PC-9 (cell line): ENCODE measurements at regions not wholly inside any gene's neighbourhood (a gene's known extent, or its start where the extent isn't known, plus 50 kb on each side); places are given as distances from the start of the nearest gene placed in this dataset.
"Not testable (repeated sequence)": the region's sequence is repeated elsewhere in the genome, so short reads cannot be mapped to it uniquely, and the experiment has no call there.

Source experiments
- BruUV-seq: library from RNA; stranded (reverse); fragments of 400-500 nt; replicated peaks from 2 replicates; lab custom pipeline; 2021; lab: Mats Ljungman, UMichigan
- CTCF ChIA-PET: fragments of 300-600 bp; sonication (Branson Sonifier 250); formaldehyde crosslinking; loops from one replicate; lab custom pipeline; 2022; ENCODE audit warnings: antibody characterized with exemption; lab: Charles Lee
- POLR2A ChIA-PET: fragments of 300-600 bp; sonication (Branson Sonifier 250); formaldehyde crosslinking; loops from one replicate; lab custom pipeline; 2022; ENCODE audit warnings: antibody characterized with exemption; ENCODE audit not compliant: unreplicated experiment; lab: Charles Lee
- DNase-seq, 2 experiments: peaks; one replicate each; pipeline versions ENCODE4 v3.0.0 to v3.0.0-alpha.2; 2015 to 2022; ENCODE audit warnings: mixed read lengths in 1 of 2
- H2AFZ ChIP-seq: fragments of 200-600 bp; sonication (generic); 2 replicates; pipeline ENCODE4 v1.8.1; 2017; ENCODE audit warnings: antibody characterized with exemption
- H3F3A ChIP-seq: fragments of 200-600 bp; sonication (generic); 2 replicates; pipeline ENCODE4 v1.8.1; 2017; ENCODE audit warnings: antibody characterized with exemption, mild to moderate bottlenecking, low read depth; ENCODE audit not compliant: insufficient read depth
- H3K27ac ChIP-seq: fragments of 200-600 bp; sonication (generic); 2 replicates; pipeline ENCODE4 v1.6.1; 2016; ENCODE audit warnings: mixed run types
- H3K27me3 ChIP-seq: fragments of 200-600 bp; sonication (generic); 2 replicates; pipeline ENCODE4 v1.6.1; 2016; ENCODE audit warnings: low read depth, mixed run types; ENCODE audit not compliant: insufficient read depth
- H3K36me3 ChIP-seq: fragments of 200-600 bp; sonication (generic); 2 replicates; pipeline ENCODE4 v1.6.1; 2016; ENCODE audit warnings: low read depth, mixed run types
- H3K4me1 ChIP-seq: fragments of 200-600 bp; sonication (generic); replicated peaks from 2 replicates; pipeline ENCODE4 v1.6.1; 2016; ENCODE audit warnings: mixed run types; ENCODE audit not compliant: insufficient read depth
- H3K4me2 ChIP-seq: fragments of 200-600 bp; sonication (generic); 2 replicates; pipeline ENCODE4 v1.6.1; 2017; ENCODE audit warnings: mixed run types
- H3K4me3 ChIP-seq: fragments of 200-600 bp; sonication (generic); 2 replicates; pipeline ENCODE4 v1.6.1; 2016; ENCODE audit warnings: mixed run types
- H3K79me2 ChIP-seq: fragments of 200-600 bp; sonication (generic); 2 replicates; pipeline ENCODE4 v1.6.1; 2017; ENCODE audit warnings: low read depth, mixed run types
- H3K9me2 ChIP-seq: fragments of 200-600 bp; sonication (generic); 2 replicates; pipeline ENCODE4 v1.8.1; 2017; ENCODE audit warnings: mild to moderate bottlenecking; ENCODE audit not compliant: insufficient read depth
- H3K9me3 ChIP-seq: fragments of 200-600 bp; sonication (generic); 2 replicates; pipeline ENCODE4 v1.8.1; 2016; ENCODE audit warnings: low read depth; ENCODE audit not compliant: insufficient read depth
- H4K20me1 ChIP-seq: fragments of 200-600 bp; sonication (generic); 2 replicates; pipeline ENCODE4 v1.8.1; 2017; ENCODE audit not compliant: insufficient read depth
- CTCF ChIP-seq: fragments of 200-600 bp; sonication (generic); conservative IDR thresholded peaks from 2 replicates; pipeline ENCODE4 v1.6.1; 2017; ENCODE audit warnings: mixed run types, antibody characterized with exemption, mild to moderate bottlenecking, moderate library complexity
- EZH2 ChIP-seq: fragments of 200-600 bp; sonication (generic); IDR thresholded peaks from 2 replicates; pipeline ENCODE4 v1.8.0; 2017; ENCODE audit warnings: antibody characterized with exemption, low read depth
- intact Hi-C: fragments of 100-400 bp; cut with micrococcal nuclease; formaldehyde crosslinking; loops from one replicate; pipeline ENCODE4 v1.10.0; 2022; ENCODE audit not compliant: unreplicated experiment

- POLR2A ChIA-PET, H3K27me3 ChIP-seq, H3K4me3 ChIP-seq, H3K79me2 ChIP-seq, DNase-seq, H3K4me2 ChIP-seq, H3K36me3 ChIP-seq, CTCF ChIA-PET, H3F3A ChIP-seq, H3K9me3 ChIP-seq, H3K27ac ChIP-seq, H4K20me1 ChIP-seq, H3K4me1 ChIP-seq, H3K9me2 ChIP-seq, H2AFZ ChIP-seq, intact Hi-C loops: not testable (repeated sequence)
- TSS peak; percentile 100 for BruUV-seq
These were observed 58.7 kb downstream of the POU5F2 start for GRCh38 chr5:93682471-93683404.

- BruUV-seq: no TSS peak
These were observed 60.0 kb downstream of the POU5F2 start for GRCh38 chr5:93681432-93681831.

GRCh38 chr5:93677359-93677891 lies 64.0 kb downstream of the POU5F2 start:
- no TSS peak for BruUV-seq
- DNase-seq: peak; percentile 72 to 82
- intact Hi-C loops: loop anchor here (10.0 kb wide), 1 partner anchor 63 kb away; no protein-coding TSS in a partner anchor

More at GRCh38 chr5:93681432-93681831, 60.0 kb downstream of the POU5F2 start:
- Histone ChIP-seq H3K9me2 (no peaks in the 10 kb centered on the region), H3K36me3 (no peaks in the 10 kb centered on the region), H3K9me3 (no peaks in the 10 kb centered on the region), H3K27me3 (no peaks in the 10 kb centered on the region), H2AFZ (no peak overlapping the region), H3F3A (no peaks in the 10 kb centered on the region), H4K20me1 (no peaks in the 10 kb centered on the region; the same call in 1 of the 2 replicates), H3K4me3 (no peak overlapping the region), H3K4me2 (no peak overlapping the region), H3K27ac (no peak overlapping the region), H3K79me2 (no peaks in the 10 kb centered on the region), H3K4me1 (0 out of 2 replicates have a peak, but pooled peaks cover 5% of the 10 kb centered on the region)
- ChIA-PET CTCF (no interaction called here), POLR2A (no interaction called here)
- intact Hi-C loops: no loop called here
- TF ChIP-seq CTCF (peak; percentile 46; the same call in 1 of the 2 replicates), EZH2 (no peak)
- no peak for DNase-seq

More at GRCh38 chr5:93677359-93677891, 64.0 kb downstream of the POU5F2 start:
- H3K79me2 ChIP-seq: no peaks in the 10 kb centered on the region
- no peak overlapping the region for H3K4me2 ChIP-seq
- H3F3A ChIP-seq: no peaks in the 10 kb centered on the region
- ChIA-PET CTCF (interaction anchor here (0.5 to 0.7 kb wide), 2 partner anchors 80 to 124 kb away, joined by 4 to 6 read pairs; no protein-coding TSS in a partner anchor), POLR2A (interaction anchor here (0.6 kb wide), 1 partner anchor 42 kb away, joined by 9 read pairs; no protein-coding TSS in a partner anchor)
- no peaks in the 10 kb centered on the region; the same call in 1 of the 2 replicates for H4K20me1 ChIP-seq
- no peaks in the 10 kb centered on the region for H3K9me2 ChIP-seq
- TF ChIP-seq EZH2 (no peak), CTCF (no peak)
- H3K36me3 ChIP-seq: no peaks in the 10 kb centered on the region; the same call in 1 of the 2 replicates
- H3K27me3 ChIP-seq: no peaks in the 10 kb centered on the region
- no peak overlapping the region for H3K4me3 ChIP-seq
- H3K4me1 ChIP-seq: 0 out of 2 replicates have a peak, but pooled peaks cover 5% of the 10 kb centered on the region
- H3K9me3 ChIP-seq: no peaks in the 10 kb centered on the region
- H3K27ac ChIP-seq: no peak overlapping the region
- H2AFZ ChIP-seq: no peak overlapping the region
